Head of caudate nucleus (tissue), 42 donors: ENCODE measurements at regions not wholly inside any gene's neighbourhood (a gene's known extent, or its start where the extent isn't known, plus 50 kb on each side); places are given as distances from the start of the nearest gene placed in this dataset.
"Not testable (repeated sequence)": the region's sequence is repeated elsewhere in the genome, so short reads cannot be mapped to it uniquely, and the experiment has no call there.

Experiments used
- DNase-seq, 42 donors: peaks; one replicate each; pipeline versions ENCODE4 v3.0.0 to v3.0.0-alpha.2; 2020 to 2021; ENCODE audit warnings: mixed read lengths in 7 of 42
- intact Hi-C: fragments of 100-400 bp; cut with DNase I; formaldehyde crosslinking; loops from one replicate; pipeline ENCODE4 v1.15.0; 2022

- DNase-seq: no peak
- intact Hi-C loops: no loop called here
Measured at GRCh38 chr4:177494791-177495190, 52.6 kb upstream of the AGA start.

- DNase-seq, intact Hi-C loops: not testable (repeated sequence)
Measured at GRCh38 chr4:177495626-177496025, 53.4 kb upstream of the AGA start.

- DNase-seq: no peak
- intact Hi-C loops: no loop called here
Measured at GRCh38 chr4:177499537-177499936, 57.3 kb upstream of the AGA start.

- intact Hi-C loops: no loop called here
- DNase-seq: no peak
Measured at GRCh38 chr4:177505171-177505615, 63.0 kb upstream of the AGA start.

GRCh38 chr4:177508662-177509061 lies 66.4 kb upstream of the AGA start:
- intact Hi-C loops: no loop called here
- no peak for DNase-seq

GRCh38 chr4:177509226-177509745 lies 67.0 kb upstream of the AGA start:
- no peak for DNase-seq
- intact Hi-C loops: no loop called here

- DNase-seq: no peak
- intact Hi-C loops: no loop called here
Measured at GRCh38 chr4:177511611-177512010, 69.4 kb upstream of the AGA start.

- intact Hi-C loops: no loop called here
- DNase-seq: no peak
Measured at GRCh38 chr4:177512646-177513045, 70.4 kb upstream of the AGA start.

GRCh38 chr4:177517862-177518261 lies 75.6 kb upstream of the AGA start:
- DNase-seq: no peak
- intact Hi-C loops: no loop called here

- no peak for DNase-seq
- intact Hi-C loops: no loop called here
Measured at GRCh38 chr4:177519481-177520260, 77.4 kb upstream of the AGA start.

- intact Hi-C loops: no loop called here
Measured at GRCh38 chr4:177528620-177529019, 86.4 kb upstream of the AGA start.

GRCh38 chr4:177530561-177530960 lies 88.3 kb upstream of the AGA start:
- DNase-seq: no peak
- intact Hi-C loops: no loop called here

More at GRCh38 chr4:177528620-177529019, 86.4 kb upstream of the AGA start:
- DNase-seq: no peak

GRCh38 chr4:177532358-177532757 lies 90.1 kb upstream of the AGA start:
- DNase-seq: no peak
- intact Hi-C loops: no loop called here

- intact Hi-C loops: not testable (repeated sequence)
Measured at GRCh38 chr4:177534841-177535240, 92.6 kb upstream of the AGA start.

GRCh38 chr4:177546745-177547144 lies 104.5 kb upstream of the AGA start:
- no peak for DNase-seq
- intact Hi-C loops: no loop called here

More at GRCh38 chr4:177534841-177535240, 92.6 kb upstream of the AGA start:
- DNase-seq: not testable (repeated sequence)

GRCh38 chr4:177547985-177548384 lies 105.7 kb upstream of the AGA start:
- DNase-seq: no peak
- intact Hi-C loops: no loop called here

GRCh38 chr4:177555007-177555574 lies 112.9 kb upstream of the AGA start:
- peak in 13 of 42 donors; percentile 8 to 60 (median 23) for DNase-seq
- intact Hi-C loops: no loop called here

GRCh38 chr4:177557416-177557815 lies 115.2 kb upstream of the AGA start:
- no peak for DNase-seq
- intact Hi-C loops: no loop called here

- intact Hi-C loops: no loop called here
- no peak for DNase-seq
Measured at GRCh38 chr4:177558995-177559394, 116.8 kb upstream of the AGA start.

GRCh38 chr4:177562163-177562562 lies 119.9 kb upstream of the AGA start:
- intact Hi-C loops: no loop called here
- no peak for DNase-seq

GRCh38 chr4:177562859-177563258 lies 120.6 kb upstream of the AGA start:
- DNase-seq: no peak
- intact Hi-C loops: no loop called here
